ENCODE measurements at regions not wholly inside any gene's neighbourhood (a gene's known extent, or its start where the extent isn't known, plus 50 kb on each side); places are given as distances from the start of the nearest gene placed in this dataset.
A peak's percentile ranks its signal among the peaks of the same experiment; 100 is the strongest.
"Not testable (repeated sequence)": the region's sequence is repeated elsewhere in the genome, so short reads cannot be mapped to it uniquely, and the experiment has no call there.

DNA sequence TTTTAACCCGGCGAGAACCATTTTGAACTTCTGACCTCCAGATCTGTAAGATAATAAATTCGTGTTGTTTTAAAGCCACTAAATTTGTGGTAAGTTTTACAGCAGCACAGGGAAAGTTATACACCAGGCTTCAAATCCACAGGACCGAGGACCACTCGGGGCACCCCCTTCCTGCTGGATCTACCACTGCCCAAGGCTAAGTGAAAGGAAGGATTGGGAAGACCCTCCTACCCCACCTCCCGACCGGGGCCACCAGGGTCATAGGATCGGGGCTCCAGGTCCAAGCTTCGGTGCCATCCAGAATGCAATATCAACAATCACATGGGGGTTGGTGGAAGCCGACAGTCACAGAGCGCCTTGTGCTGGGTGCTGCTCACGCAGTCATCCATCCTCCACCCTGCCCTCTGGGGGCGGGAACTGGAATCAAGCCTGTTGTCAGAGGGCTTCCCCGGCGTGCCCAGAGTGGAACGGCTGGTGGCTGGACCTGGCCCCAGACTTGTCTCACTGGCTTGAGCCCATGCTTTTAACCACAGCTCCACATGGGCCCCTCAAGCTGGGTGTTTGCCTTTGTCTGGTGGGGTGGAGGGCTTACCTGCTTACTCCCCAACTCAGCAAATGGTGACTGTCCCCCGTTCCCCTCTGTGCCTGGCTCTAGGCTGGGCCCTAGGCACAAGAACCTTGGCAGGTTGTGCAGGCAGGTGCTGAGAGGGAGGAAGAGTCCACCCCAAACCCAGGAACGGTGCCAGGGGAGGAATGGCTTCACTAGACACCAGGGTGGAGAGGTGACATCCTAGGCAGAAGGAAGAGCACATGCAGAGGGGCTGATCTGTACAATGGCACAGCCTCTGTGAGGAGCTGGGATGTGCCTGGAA, 180.3 kb upstream of the RTL1 start:
- DNase-seq = no peak

DNA sequence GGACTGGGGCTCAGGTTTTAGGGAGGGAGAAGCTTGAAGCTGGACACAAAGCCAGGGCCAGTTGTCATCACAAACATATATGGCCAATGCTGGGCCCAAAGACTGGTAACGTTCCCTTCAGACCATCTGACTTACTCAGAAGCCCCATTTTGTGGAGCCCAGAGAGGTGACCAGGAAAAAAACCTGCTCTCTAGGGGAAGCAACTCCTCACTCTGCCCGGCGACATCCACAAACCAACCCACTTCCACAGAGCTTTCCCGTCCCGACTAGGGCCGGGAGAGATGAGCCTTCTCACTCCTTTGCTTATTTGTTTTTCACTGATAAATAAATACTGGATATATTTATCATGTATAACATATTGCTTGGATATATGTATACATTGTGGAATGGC, 180.9 kb upstream of the RTL1 start:
- no peak for DNase-seq

DNA sequence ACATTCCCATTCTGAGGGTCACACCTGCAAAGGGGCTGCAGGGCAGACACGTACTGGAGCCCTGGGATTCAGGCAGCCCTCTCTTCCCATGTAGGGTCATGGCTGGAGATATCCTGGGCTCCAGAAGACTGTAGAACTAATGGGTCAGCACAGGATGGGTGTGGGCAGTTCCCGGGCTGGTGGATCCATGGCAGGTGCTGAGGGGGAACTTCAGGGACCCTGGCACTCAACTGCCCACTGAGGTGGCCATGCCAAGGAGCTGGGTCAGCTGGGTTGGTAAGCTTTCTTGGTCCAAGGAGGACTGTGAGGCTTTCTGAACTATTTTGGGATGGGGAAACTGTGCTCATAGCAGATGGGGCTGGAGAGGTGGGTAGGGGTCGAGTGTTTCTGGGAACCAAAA, 183.4 kb upstream of the RTL1 start:
- DNase-seq = no peak

DNA sequence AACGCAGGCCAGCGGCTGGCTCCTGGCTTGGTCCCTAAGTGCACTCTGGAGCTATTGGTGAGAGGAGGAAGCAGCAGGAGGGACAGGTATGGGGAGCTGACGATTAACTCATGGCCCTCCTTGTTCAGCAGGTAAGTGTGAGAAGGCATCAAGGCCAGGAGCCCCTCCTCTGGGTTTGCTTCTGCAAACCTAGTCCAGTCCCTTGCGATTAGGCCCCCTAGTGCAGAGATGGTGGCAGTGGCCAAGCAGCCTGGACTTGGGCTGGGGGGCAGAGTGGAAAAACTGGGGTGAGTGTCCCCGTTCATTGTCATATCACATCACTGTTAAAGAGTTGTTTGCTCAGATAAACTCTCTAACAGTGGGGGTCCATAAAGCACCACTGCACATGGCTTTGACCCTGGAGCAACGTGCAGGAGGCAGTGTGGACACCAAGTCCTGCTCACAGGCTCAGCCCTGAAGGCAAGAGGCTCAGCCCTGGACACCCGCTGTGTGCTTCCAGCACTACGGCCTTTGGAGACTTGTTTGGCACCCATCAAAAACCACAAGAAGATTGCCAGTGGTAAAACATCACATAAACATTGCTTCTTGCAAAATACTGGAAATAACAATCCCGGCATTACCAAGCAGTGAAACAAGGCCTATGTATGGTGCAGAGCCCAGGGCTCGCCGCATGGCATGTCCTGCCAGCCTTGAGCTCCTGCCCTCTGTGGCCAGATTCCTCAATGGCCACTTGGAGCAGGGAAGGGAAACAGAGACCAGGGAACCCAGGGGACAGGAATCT, 184.3 kb upstream of the RTL1 start:
- no peak for DNase-seq

DNA sequence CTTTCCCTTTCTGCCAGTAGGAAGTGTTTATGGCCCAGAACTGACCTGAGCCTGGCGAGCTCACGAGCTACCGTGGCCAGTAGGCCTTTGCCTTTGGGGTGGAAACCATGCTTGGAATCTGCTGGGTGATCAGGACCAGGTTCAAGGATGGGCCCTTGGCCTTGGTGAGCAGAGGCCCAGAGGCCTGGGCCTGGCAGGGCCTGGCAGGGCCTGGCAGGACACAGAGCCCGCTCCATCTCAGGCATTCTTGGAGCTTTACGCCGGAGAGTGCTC, 184.8 kb upstream of the RTL1 start:
- DNase-seq = no peak

DNA sequence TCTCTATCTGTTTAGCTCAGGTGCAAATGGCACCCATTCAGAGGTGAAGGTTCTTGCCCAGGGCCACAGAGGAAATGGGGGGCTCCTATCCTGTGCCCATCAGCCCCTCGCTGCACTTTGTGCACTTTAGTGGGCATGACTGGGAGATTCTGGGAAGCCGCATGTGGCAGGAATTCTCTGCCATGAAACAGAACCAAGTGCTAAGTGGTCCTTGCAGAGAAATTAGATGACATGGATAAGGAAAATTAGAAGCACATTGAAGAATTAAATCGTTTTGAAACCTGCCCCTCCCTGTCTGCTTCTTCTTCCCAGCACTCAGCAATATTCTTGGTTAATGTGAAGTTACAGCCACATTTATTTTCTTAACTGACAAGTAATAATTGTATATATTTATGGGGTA, 185.2 kb upstream of the RTL1 start:
- DNase-seq = no peak

DNA sequence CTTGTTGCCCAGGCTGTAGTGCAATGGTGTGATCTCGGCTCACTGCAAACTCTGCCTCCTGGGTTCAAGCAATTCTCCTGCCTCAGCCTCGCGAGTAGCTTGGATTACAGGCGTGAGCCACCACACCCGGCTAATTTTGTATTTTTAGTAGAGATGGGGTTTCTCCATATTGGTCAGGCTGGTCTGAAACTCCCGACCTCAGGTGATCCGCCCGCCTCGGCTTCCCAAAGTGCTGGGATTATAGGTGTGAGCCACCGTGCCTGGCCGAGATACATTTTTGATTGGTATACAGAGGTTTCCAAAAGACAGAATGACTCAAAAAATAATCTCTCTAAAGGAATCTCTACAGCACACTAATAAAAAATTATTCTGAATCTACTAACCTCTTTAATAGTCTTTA, 187.0 kb upstream of the RTL1 start:
- not testable (repeated sequence) for DNase-seq

DNA sequence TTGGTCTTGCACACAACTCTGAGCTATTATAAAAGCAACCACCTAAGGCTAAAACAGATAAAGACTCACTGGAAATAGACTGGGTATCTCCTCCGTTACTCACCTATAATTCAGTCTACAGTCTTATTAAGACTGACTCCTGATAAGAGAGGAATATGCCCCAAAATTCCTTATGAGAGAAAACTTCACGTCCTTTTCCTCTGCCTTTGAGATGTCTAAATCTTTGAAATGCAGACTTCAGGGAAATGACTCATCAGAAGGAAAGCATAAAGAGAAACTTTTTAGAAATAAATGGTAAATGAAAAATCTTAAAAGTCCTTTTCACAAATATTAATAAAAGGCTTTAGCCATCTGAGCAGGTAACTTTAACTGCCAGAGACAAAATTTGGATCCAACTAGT, 187.5 kb upstream of the RTL1 start:
- no peak for DNase-seq

DNA sequence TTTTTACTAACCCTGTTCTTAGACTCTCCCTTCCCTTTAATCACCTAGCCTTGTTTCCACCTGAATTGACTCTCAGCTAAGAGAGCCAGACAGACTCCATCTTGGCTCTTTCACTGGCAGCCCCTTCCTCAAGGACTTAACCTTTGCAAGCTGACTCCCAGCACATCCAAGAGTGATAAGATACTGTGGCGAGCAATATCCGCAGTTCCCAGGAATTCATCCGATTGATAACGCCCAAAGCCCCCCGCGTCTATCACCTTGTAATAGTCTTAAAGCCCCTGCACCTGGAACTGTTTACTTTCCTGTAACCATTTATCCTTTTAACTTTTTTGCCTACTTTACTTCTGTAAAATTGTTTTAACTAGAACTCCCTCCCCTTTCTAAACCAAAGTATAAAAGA, 191.4 kb upstream of the RTL1 start:
- not testable (repeated sequence) for DNase-seq

DNA sequence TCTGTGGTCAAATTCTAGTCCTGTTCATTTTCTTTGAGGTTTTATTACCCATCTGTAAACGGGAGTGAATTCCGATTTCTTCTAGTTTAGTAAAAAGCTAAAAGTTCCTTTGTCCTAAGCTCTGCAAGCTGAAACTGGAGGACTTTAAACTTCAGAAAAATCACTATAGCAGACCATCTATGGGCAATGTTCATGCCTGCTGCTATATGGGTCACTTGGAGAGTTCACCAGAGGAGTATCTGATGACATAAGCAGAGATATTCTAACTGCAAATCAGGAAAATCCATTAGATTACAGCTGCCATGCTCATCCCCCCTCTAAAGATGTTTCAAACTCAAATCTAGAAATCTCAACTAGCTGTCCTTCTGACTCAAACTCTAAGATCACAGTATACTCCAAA, 193.0 kb upstream of the RTL1 start:
- DNase-seq = no peak

DNA sequence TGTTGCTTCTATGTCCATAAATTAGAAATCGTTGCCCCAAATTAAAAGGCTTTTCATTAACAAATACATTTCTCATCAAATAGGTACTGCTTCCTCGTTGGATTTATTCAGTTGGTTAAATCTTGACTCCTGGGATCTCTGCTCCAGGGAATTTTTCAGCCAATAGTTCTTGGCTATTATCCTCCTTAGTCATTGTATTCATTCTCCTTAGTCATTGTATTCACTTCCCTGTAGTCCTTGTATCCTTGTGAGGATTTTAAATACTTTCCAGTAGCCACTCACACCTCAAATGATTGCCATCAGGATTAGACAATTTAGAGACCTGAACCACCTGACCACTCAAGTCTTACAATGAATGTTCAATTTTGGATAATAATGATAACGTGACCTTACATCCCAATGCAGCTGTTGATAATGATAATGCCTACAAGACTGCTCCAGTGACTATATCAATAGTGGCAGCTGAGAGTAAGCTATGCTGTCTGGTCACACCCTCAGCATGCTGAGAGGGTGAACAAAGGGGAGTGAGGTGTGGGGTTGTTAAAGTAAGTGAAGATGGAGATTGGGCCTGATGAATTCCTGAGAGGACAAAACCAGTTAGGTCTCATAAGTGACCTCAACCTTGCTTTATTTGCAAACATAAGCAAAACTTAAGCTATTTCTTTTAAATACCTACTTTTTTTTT, 193.7 kb upstream of the RTL1 start:
- DNase-seq = no peak

DNA sequence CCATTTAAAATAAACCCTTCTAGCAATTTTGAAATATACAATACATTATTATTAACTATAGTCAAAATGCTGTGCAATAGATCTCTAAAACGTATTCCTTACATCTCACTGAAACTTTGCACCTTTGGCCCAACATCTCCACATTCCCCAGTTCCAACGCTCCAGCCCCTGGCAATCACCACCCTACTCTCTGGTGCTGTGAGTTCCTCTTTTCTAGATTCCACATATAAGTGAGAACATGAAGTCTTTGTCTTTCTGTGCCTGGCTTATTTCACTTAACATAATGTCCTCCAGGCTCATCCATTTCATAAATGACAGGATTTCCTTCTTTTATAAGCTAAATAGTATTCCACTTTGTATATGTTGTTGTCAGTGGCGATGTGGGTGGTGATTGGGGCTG, 194.7 kb upstream of the RTL1 start:
- DNase-seq = no peak

DNA sequence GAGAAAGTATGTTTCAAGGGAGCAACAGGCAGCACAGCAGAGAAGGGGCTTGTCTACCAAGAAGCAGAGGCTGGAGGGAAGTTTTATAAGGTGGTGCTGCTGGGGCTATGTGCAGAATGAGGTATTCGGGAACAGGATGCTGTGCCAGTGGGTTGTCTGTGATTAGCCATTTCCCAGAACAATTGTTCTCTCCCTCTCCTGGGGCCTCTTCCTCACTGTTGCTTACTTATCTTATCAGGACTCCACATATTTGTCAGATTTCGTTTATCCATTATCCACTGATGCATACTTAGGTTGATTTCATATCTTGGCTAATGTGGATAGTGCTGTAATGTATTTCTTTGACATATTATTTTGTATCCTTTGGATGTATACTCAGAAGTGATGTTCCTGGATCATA, 195.1 kb upstream of the RTL1 start:
- no peak for DNase-seq

DNA sequence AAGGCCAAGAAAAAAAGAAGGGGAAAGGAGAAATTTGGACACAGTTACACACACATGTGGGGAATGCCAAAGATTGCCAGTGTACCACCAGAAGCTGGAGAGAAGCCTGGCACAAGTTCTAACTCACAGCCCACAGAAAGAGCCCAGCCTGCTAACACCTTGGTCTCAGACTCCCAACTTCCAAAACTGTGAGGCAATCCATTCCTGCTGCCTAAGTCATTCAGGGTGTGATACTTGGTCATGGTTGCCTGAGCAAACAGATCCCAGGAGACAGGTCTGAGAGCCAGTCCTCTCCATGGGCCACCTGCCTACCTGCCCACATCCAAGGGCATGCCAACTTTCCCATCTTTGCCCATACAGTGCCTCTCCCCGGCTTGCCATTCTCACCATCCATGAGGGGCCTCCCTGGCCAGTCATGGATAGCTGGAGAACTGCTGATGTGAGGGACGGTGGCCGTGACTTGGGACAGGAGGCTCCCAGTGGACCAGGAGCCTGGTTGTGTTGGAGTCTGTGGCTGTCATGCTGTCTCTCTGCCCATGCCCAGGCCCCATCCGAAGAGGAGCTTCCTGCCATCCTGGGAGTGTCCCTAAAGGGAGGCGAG, 198.0 kb upstream of the RTL1 start:
- DNase-seq = no peak

DNA sequence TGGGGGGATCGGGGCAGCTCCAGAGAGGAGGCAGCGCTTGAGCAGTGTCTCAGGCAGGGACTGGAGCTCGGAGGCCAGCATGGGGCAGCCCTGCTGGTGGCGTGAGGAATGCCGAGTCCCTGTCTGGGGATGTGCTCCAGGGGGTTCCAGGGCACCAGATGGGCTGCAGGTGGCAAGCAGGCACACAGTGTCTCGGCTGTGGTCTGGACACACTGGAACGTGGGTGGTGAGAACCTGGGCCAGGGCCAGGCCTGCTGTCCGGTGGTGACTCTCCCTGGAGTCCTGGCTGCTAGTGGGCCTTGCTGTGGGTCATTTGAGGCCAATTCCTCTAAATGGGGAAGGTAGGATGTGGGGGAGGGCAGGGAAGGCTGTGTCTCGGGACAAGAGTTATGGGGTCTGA, 199.4 kb upstream of the RTL1 start:
- DNase-seq = no peak

DNA sequence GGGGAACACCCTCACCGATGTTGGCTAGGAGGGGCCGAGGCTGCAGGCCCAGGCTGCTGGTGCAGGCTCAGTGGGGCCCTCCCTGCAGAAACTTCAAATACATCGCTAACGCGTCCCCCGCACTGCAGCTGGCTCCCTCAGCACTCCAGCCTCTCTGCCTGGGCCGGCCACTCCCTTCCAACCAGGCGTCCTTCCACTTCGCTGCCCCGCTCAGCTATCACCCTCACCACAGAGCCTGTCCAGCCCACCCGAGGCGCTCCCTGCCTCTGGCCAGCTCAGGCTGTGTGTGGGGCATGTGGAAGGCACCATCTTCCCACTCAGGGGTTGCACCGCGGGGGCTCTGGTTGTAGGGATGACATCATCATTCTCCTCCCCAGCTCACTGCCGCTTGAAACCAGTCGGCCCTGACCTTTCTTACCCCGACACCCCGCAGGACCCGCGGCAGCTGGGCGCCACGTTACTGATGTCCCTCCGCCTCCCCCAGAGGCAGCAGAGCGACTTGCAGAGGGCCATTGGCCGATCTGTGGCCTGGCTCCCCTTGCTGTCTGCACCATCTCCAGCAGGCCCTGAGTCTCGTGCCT, 199.9 kb upstream of the RTL1 start:
- DNase-seq = no peak

DNA sequence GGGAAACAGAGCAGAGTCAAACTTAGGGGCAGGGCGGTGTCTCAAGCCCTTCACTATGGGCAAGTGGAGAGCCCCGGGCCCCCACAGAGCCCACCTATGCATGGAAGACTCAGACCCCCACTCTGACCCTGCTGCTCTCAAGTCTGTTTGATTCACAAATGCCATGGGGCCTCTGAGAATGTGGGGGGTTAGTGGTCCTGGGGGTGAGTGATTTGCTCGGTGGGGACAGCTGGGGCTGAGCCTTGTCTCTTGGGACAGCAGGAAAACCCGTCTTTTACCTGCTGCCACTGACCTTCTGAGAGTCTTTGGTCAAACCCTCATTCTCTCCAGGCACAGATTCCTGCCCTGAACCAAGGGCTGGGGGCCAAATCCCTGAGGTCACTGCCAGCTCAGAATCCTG, 201.0 kb upstream of the RTL1 start:
- no peak for DNase-seq

DNA sequence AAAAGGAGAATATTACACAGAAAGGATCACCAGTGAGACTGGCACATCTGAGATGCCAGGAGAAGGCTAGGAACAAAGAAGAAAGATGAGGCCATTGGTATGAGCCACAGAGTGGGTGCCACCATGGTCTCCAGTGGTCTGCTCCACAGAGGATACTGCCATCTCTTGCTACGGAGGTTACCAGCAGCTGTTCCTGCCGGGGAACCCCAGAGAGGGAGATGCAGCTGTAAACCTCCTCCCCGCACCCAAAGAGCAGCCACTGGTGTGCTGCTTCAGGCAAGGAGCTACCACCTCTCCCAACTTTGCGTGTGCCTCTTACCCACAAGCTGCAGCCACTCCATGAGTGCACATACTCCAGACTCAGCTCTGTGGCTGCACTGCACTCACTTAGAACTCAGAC, 201.5 kb upstream of the RTL1 start:
- DNase-seq = no peak

DNA sequence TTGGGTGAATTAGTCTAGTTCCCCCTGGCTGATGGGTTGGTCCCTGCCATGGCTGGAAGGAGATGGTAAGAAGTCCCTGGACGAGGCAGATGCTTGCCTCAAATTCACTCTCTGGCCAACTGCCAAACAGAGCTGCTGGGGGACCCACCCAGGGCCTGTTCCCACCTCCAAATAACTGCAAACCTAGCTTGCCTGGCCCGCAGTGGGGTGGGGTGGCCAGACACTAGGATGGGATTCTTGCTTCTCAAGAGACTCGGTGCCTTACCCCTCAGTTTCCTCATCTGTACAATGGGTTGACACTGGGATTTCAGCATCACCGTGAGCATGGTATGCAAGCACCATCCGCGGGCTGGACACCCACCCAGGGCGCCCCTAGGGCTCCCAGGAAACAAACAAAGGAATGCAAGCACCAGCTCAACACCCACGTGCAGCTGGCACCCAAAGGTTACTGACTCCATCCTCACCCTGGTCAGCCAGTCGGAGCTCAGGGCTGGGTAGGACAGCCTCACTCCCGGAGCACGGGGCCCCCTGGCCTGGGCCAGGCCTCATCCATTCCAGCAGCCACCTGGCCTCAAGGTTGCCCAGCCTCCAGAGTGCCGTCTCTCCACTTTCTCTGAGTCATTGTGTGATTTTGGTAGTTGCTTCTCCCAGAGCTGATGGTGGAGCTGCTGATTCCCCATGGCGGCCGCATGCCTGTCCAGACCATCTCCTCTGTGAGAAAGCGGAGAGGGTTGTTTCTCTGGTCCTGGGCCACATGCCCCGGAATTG, 205.2 kb upstream of the RTL1 start:
- no peak for DNase-seq

DNA sequence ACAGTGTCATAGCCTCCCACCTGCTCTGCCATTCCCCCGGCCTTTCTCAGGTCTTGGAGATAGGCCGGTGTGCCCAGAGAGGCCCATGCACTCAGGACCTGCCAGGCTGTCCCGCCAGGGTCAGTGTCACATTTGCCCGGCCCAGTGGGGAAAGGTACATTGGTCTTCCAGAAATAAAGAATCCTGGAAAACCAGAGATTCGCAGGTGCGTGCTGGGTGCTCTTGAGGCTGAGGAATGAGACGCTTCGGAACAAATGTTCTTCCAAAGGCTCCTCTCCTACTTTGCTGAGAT, 205.8 kb upstream of the RTL1 start:
- DNase-seq = no peak

DNA sequence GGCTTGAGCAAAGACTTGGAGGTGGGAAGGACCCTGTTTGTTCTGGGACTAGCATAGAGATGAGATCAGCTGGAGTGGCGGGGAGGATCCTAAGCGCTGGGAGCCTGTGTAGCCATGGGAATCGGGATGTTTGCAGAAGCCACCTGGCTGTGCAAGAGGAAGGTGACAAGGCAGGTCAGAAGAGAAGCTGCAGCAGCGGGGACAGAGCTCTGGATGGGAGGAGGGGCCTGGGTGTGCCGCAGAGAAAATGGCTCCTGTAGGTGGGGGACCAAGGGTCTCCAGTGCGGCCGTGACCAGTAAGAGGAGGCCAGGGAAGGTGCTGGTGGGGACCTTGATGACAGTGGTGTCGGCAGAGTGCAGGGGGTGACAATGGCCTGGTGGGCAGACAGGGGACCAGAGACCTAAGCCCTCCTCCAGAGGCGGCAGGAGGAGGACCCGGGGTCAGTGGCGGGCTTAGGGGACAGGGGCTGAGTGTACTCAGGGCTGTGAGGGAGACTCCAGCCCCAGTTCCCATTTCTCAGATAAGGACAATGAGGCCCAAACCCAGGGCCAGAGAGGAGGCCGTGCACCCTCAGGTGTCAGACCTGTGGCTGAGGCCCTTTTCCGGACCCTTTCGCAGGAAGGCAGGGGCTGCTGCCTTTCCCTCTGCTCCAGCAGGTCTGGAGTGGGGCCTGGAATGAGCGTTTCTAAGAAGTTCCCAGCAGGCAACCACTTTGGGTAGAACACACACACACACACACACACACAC, 206.6 kb upstream of the RTL1 start:
- DNase-seq = peak; percentile 6

Measured in NCI-H2081 treated with DMSO at 0.1 percent for 48 hours (cell line).